IMR-90 (cell line): ENCODE measurements at regions not wholly inside any gene's neighbourhood (a gene's known extent, or its start where the extent isn't known, plus 50 kb on each side); places are given as distances from the start of the nearest gene placed in this dataset.
"Not testable (repeated sequence)": the region's sequence is repeated elsewhere in the genome, so short reads cannot be mapped to it uniquely, and the experiment has no call there.

ENCODE experiments used
- ATAC-seq: fragments of 200-7000 bp; cut with Tn5 transposase; 2 replicates; pipeline ENCODE4 v1.9.1; 2020; ENCODE audit warnings: low read depth, mild to moderate bottlenecking, moderate library complexity
- BruUV-seq: library from RNA; stranded (reverse); fragments of 400-500 nt; replicated peaks from 2 replicates; lab custom pipeline; 2021; lab: Mats Ljungman, UMichigan
- CTCF ChIA-PET: fragments of 300-600 bp; formaldehyde crosslinking; extraction: SDS; loops from one replicate; lab custom pipeline; 2021; ENCODE audit warnings: antibody characterized with exemption; lab: Yijun Ruan, JAX
- POLR2A ChIA-PET: fragments of 300-600 bp; sonication (Branson Sonifier 250); formaldehyde crosslinking; loops from one replicate; lab custom pipeline; 2022; ENCODE audit warnings: antibody characterized with exemption; ENCODE audit not compliant: unreplicated experiment; lab: Charles Lee
- DNase-seq: peaks from one replicate; pipeline ENCODE4 v3.0.0; 2013
- H2AFZ ChIP-seq: replicated peaks from 2 replicates; pipeline ENCODE3; 2013; ENCODE audit warnings: low read length, mild to moderate bottlenecking; ENCODE audit not compliant: poor library complexity
- H2AK5ac ChIP-seq: 2 replicates; pipeline ENCODE4 v1.6.1; 2013; ENCODE audit warnings: low read depth, low read length, inconsistent platforms
- H2AK9ac ChIP-seq: replicated peaks from 2 replicates; pipeline ENCODE3; 2013; ENCODE audit warnings: mild to moderate bottlenecking, low read depth, low read length, moderate library complexity; ENCODE audit not compliant: poor library complexity
- H2BK120ac ChIP-seq: 2 replicates; pipeline ENCODE4 v1.6.1; 2013; ENCODE audit warnings: low read depth, low read length, inconsistent platforms
- H2BK15ac ChIP-seq: 3 replicates; pipeline ENCODE4 v1.6.1; 2013; ENCODE audit warnings: low read depth, low read length, inconsistent platforms
- H2BK20ac ChIP-seq: 2 replicates; pipeline ENCODE4 v1.6.1; 2013; ENCODE audit warnings: low read depth, mild to moderate bottlenecking, inconsistent platforms, low read length, moderate library complexity
- H2BK5ac ChIP-seq: 2 replicates; pipeline ENCODE4 v1.6.1; 2013; ENCODE audit warnings: mild to moderate bottlenecking, low read depth, low read length, inconsistent platforms; ENCODE audit not compliant: poor library complexity, severe bottlenecking
- H3K14ac ChIP-seq: replicated peaks from 2 replicates; pipeline ENCODE4 v1.6.1; 2013; ENCODE audit warnings: low read depth, low read length, inconsistent platforms
- H3K18ac ChIP-seq: 2 replicates; pipeline ENCODE4 v1.6.1; 2013; ENCODE audit warnings: low read depth, low read length, control low read depth
- H3K23ac ChIP-seq: 2 replicates; pipeline ENCODE4 v1.6.1; 2013; ENCODE audit warnings: low read depth, low read length, inconsistent platforms
- H3K27ac ChIP-seq: 2 replicates; pipeline ENCODE4 v1.5.1; 2013; ENCODE audit warnings: mild to moderate bottlenecking, control low read depth, low read length; ENCODE audit not compliant: insufficient read depth
- H3K27me3 ChIP-seq: 2 replicates; pipeline ENCODE4 v1.6.1; 2013; ENCODE audit warnings: low read length; ENCODE audit not compliant: control insufficient read depth, insufficient read depth
- H3K36me3 ChIP-seq: 2 replicates; pipeline ENCODE4 v1.6.1; 2013; ENCODE audit warnings: low read length, mixed read lengths; ENCODE audit not compliant: control insufficient read depth, insufficient read depth
- H3K4ac ChIP-seq: 2 replicates; pipeline ENCODE4 v1.6.1; 2013; ENCODE audit warnings: low read depth, low read length, inconsistent platforms
- H3K4me1 ChIP-seq: 2 replicates; pipeline ENCODE4 v1.6.1; 2013; ENCODE audit warnings: low read length, mixed read lengths; ENCODE audit not compliant: control insufficient read depth, insufficient read depth
- H3K4me2 ChIP-seq: 2 replicates; pipeline ENCODE4 v1.6.1; 2013; ENCODE audit warnings: low read depth, mild to moderate bottlenecking, control low read depth, low read length, moderate library complexity
- H3K4me3 ChIP-seq: 2 replicates; pipeline ENCODE4 v1.5.1; 2013; ENCODE audit warnings: low read depth, mild to moderate bottlenecking, control low read depth, low read length, moderate library complexity; ENCODE audit not compliant: insufficient read depth
- H3K56ac ChIP-seq: 2 replicates; pipeline ENCODE4 v1.6.1; 2013; ENCODE audit warnings: low read length, inconsistent platforms; ENCODE audit not compliant: insufficient read depth; ENCODE audit errors: extremely low read depth
- H3K79me1 ChIP-seq, 2 experiments: 2 replicates each; pipeline ENCODE4 v1.6.1; 2013; ENCODE audit warnings: low read length in 2 of 2, inconsistent platforms in 1 of 2, low read depth in 1 of 2
- H3K9ac ChIP-seq: 2 replicates; pipeline ENCODE4 v1.6.1; 2013; ENCODE audit warnings: low read depth, low read length, control low read depth
- H3K9me1 ChIP-seq: 2 replicates; pipeline ENCODE4 v1.6.1; 2013; ENCODE audit warnings: low read length, inconsistent platforms; ENCODE audit not compliant: insufficient read depth
- H3K9me3 ChIP-seq: 2 replicates; pipeline ENCODE4 v1.6.1; 2013; ENCODE audit warnings: low read length; ENCODE audit not compliant: control insufficient read depth, insufficient read depth
- H4K20me1 ChIP-seq: 2 replicates; pipeline ENCODE4 v1.6.1; 2013; ENCODE audit warnings: low read length, inconsistent platforms; ENCODE audit not compliant: insufficient read depth
- H4K5ac ChIP-seq: 2 replicates; pipeline ENCODE4 v1.6.1; 2013; ENCODE audit warnings: mild to moderate bottlenecking, low read depth, low read length, control low read depth
- H4K8ac ChIP-seq, 2 experiments: 2 replicates each; pipeline ENCODE4 v1.6.1; 2013; ENCODE audit warnings: low read depth in 2 of 2, low read length in 2 of 2, control low read depth in 1 of 2, inconsistent platforms in 1 of 2
- H4K91ac ChIP-seq: 2 replicates; pipeline ENCODE4 v1.6.1; 2013; ENCODE audit warnings: low read depth, low read length, inconsistent platforms; ENCODE audit not compliant: insufficient read depth
- WGBS, 2 experiments: methylation state at CpG; one replicate each; pipeline versions ENCODE4 v1.1.5 to v1.1.7; 2013; ENCODE audit warnings: missing lambda C conversion rate in 2 of 2; ENCODE audit not compliant: insufficient read length in 1 of 2; ENCODE audit errors: extremely low coverage in 2 of 2; 5-methylcytosine and 5-hydroxymethylcytosine counted together
- dilution Hi-C: fragments of 300-500 bp; cut with HindIII; formaldehyde crosslinking; loops from one replicate; pipeline ENCODE4 v1.14.3; 2018; ENCODE audit warnings: low sequenced_read_pairs; ENCODE audit not compliant: unreplicated experiment
- in situ Hi-C: fragments of 300-500 bp; cut with MboI; formaldehyde crosslinking; loops from 3 replicates; pipeline ENCODE4 v1.14.3; 2019; ENCODE audit warnings: low sequenced_read_pairs, inconsistent platforms, mixed read lengths
- intact Hi-C: fragments of 100-400 bp; cut with micrococcal nuclease; formaldehyde crosslinking; loops from 2 replicates; pipeline ENCODE4 v1.10.0; 2022

GRCh38 chr11:67803055-67803454 lies 128.6 kb upstream of the ALDH3B2 start:
- H4K91ac ChIP-seq, H3K79me1 ChIP-seq, H2AFZ ChIP-seq, H2BK15ac ChIP-seq, H4K20me1 ChIP-seq, H3K9me3 ChIP-seq, intact Hi-C loops, H3K9ac ChIP-seq, H3K18ac ChIP-seq, H3K9me1 ChIP-seq, H4K5ac ChIP-seq, H3K14ac ChIP-seq, H2BK20ac ChIP-seq, H3K23ac ChIP-seq, H3K27ac ChIP-seq, H4K8ac ChIP-seq, in situ Hi-C loops, POLR2A ChIA-PET, H2AK5ac ChIP-seq, dilution Hi-C loops, H3K36me3 ChIP-seq, H2BK120ac ChIP-seq, H3K4me1 ChIP-seq, DNase-seq, ATAC-seq, H2BK5ac ChIP-seq, CTCF ChIA-PET, H3K56ac ChIP-seq, H2AK9ac ChIP-seq, H3K27me3 ChIP-seq, BruUV-seq, H3K4me2 ChIP-seq, H3K4me3 ChIP-seq, H3K4ac ChIP-seq: not testable (repeated sequence)
- no CpG with 5 or more reads among the region's 7 CpGs for WGBS, 2 experiments

- H3K9ac ChIP-seq, dilution Hi-C loops, H3K23ac ChIP-seq, CTCF ChIA-PET, H3K36me3 ChIP-seq, H4K5ac ChIP-seq, BruUV-seq, H3K27me3 ChIP-seq, H2BK20ac ChIP-seq, H4K91ac ChIP-seq, H3K79me1 ChIP-seq, DNase-seq, H3K4me1 ChIP-seq, H3K9me1 ChIP-seq, in situ Hi-C loops, POLR2A ChIA-PET, H3K14ac ChIP-seq, H4K8ac ChIP-seq, H3K56ac ChIP-seq, H2AK5ac ChIP-seq, H2BK15ac ChIP-seq, H3K9me3 ChIP-seq, H3K18ac ChIP-seq, H4K20me1 ChIP-seq, H3K4me3 ChIP-seq, H2AFZ ChIP-seq, H2AK9ac ChIP-seq, intact Hi-C loops, H3K27ac ChIP-seq, H2BK120ac ChIP-seq, H2BK5ac ChIP-seq, ATAC-seq, H3K4me2 ChIP-seq, H3K4ac ChIP-seq: not testable (repeated sequence)
- no CpG with 5 or more reads among the region's 4 CpGs for WGBS, 2 experiments
These were observed 128.2 kb upstream of the ALDH3B2 start for GRCh38 chr11:67802623-67803022.
